GM12878 (cell line): ENCODE measurements at regions not wholly inside any gene's neighbourhood (a gene's known extent, or its start where the extent isn't known, plus 50 kb on each side); places are given as distances from the start of the nearest gene placed in this dataset.

Source experiments
- ATAC-seq: fragments of 200-7000 bp; cut with Tn5 transposase; 3 replicates; pipeline ENCODE4 v1.9.1; 2020; ENCODE audit warnings: mild to moderate bottlenecking, moderate library complexity
- BruUV-seq: library from RNA; stranded (reverse); fragments of 400-500 nt; replicated peaks from 2 replicates; lab custom pipeline; 2021; lab: Mats Ljungman, UMichigan
- CTCF ChIA-PET: fragments of 300-600 bp; sonication (Branson Sonifier 250); formaldehyde crosslinking; extraction: SDS; loops from one replicate; lab custom pipeline; 2021; ENCODE audit warnings: inconsistent platforms; lab: Yijun Ruan, JAX
- POLR2A ChIA-PET: fragments of 350-600 bp; formaldehyde crosslinking; extraction: SDS; loops from one replicate; lab custom pipeline; 2021; ENCODE audit warnings: inconsistent platforms; lab: Charles Lee
- RAD21 ChIA-PET: fragments of 300-600 bp; sonication (Branson Sonifier 250); formaldehyde crosslinking; loops from one replicate; lab custom pipeline; 2023; ENCODE audit warnings: antibody characterized with exemption; ENCODE audit not compliant: unreplicated experiment; lab: Charles Lee
- SMC1A ChIA-PET: fragments of 300-600 bp; sonication (Branson Sonifier 250); formaldehyde crosslinking; loops from one replicate; lab custom pipeline; 2023; ENCODE audit not compliant: unreplicated experiment, uncharacterized antibody; lab: Charles Lee
- DNase-seq: peaks from one replicate; pipeline ENCODE4 v3.0.0-alpha.2; 2011; ENCODE audit warnings: low read depth, low spot score
- FAIRE-seq: peaks from 3 replicates; lab custom pipeline; 2011; peaks lifted over from hg19 to GRCh38; lab: Jason Lieb, UNC
- H2AFZ ChIP-seq: 2 replicates; pipeline ENCODE4 v1.6.0; 2011; ENCODE audit warnings: low read depth, low read length, control low read depth; ENCODE audit not compliant: control insufficient read depth
- H3K27ac ChIP-seq: 2 replicates; pipeline ENCODE4 v1.5.1; 2011; ENCODE audit warnings: control low read depth; ENCODE audit not compliant: control insufficient read depth, insufficient read depth
- H3K27me3 ChIP-seq, 2 experiments: replicated peaks in 1 of 2; 2 replicates each; pipeline versions ENCODE4 v1.6.0 to v1.6.1; 2011; ENCODE audit warnings: low read length in 1 of 2; ENCODE audit not compliant: control insufficient read depth in 2 of 2, insufficient read depth in 2 of 2
- H3K36me3 ChIP-seq, 2 experiments: 2 replicates each; pipeline ENCODE4 v1.5.1; 2011; ENCODE audit warnings: low read length in 1 of 2; ENCODE audit not compliant: control insufficient read depth in 2 of 2, insufficient read depth in 2 of 2
- H3K4me1 ChIP-seq: 2 replicates; pipeline ENCODE4 v1.6.1; 2011; ENCODE audit warnings: mild to moderate bottlenecking, low read length, moderate library complexity, mixed read lengths; ENCODE audit not compliant: control insufficient read depth, insufficient read depth
- H3K4me2 ChIP-seq: 2 replicates; pipeline ENCODE4 v1.6.0; 2011; ENCODE audit warnings: control low read depth; ENCODE audit not compliant: control insufficient read depth, insufficient read depth
- H3K4me3 ChIP-seq: fragments of 200-600 bp; sonication (generic); 2 replicates; pipeline ENCODE4 v1.5.1; 2016
- H3K79me2 ChIP-seq: 2 replicates; pipeline ENCODE4 v1.6.0; 2011; ENCODE audit warnings: low read length; ENCODE audit not compliant: control insufficient read depth, insufficient read depth
- H3K9ac ChIP-seq: 2 replicates; pipeline ENCODE4 v1.8.0; 2011; ENCODE audit warnings: low read length, control low read depth, mixed read lengths; ENCODE audit not compliant: control insufficient read depth, insufficient read depth
- H3K9me3 ChIP-seq: replicated peaks from 3 replicates; pipeline ENCODE4 v1.5.1; 2011; ENCODE audit warnings: mild to moderate bottlenecking, low read length; ENCODE audit not compliant: control insufficient read depth, insufficient read depth
- H4K20me1 ChIP-seq: 2 replicates; pipeline ENCODE4 v1.6.0; 2011; ENCODE audit not compliant: control insufficient read depth, insufficient read depth
- ATF3 ChIP-seq: IDR thresholded peaks from 2 replicates; pipeline ENCODE4 v1.6.1; 2011; ENCODE audit warnings: low read depth, mild to moderate bottlenecking, low read length, moderate library complexity, borderline replicate concordance; ENCODE audit errors: extremely low read depth
- CBFB ChIP-seq: IDR thresholded peaks from 2 replicates; pipeline ENCODE4 v1.6.1; 2016; ENCODE audit warnings: antibody characterized with exemption, low read depth
- CHD1 ChIP-seq: IDR thresholded peaks from 2 replicates; pipeline ENCODE4 v1.6.1; 2012; ENCODE audit warnings: low read depth, low read length, improper control_type of control experiment
- IKZF1 ChIP-seq: fragments of 450-650 bp; conservative IDR thresholded peaks from 2 replicates; pipeline ENCODE4 v1.6.1; 2017; ENCODE audit warnings: antibody characterized with exemption, mild to moderate bottlenecking
- KDM1A ChIP-seq: fragments of 200-600 bp; sonication (generic); IDR thresholded peaks from 2 replicates; pipeline ENCODE4 v1.6.1; 2016; ENCODE audit warnings: borderline replicate concordance
- LARP7 ChIP-seq: fragments of 450-650 bp; IDR thresholded peaks from 2 replicates; pipeline ENCODE4 v1.6.1; 2017; ENCODE audit warnings: mild to moderate bottlenecking
- MTA3 ChIP-seq: IDR thresholded peaks from 2 replicates; pipeline ENCODE4 v1.6.1; 2012; ENCODE audit warnings: low read length, inconsistent platforms, borderline replicate concordance
- NFXL1 ChIP-seq: fragments of 450-650 bp; IDR thresholded peaks from 2 replicates; pipeline ENCODE4 v1.6.1; 2017; ENCODE audit warnings: antibody characterized with exemption, mild to moderate bottlenecking, borderline replicate concordance
- POU2F2 ChIP-seq: IDR thresholded peaks from 3 replicates; pipeline ENCODE4 v1.6.1; 2011; ENCODE audit warnings: low read depth, mild to moderate bottlenecking, low read length, borderline replicate concordance
- SMAD1 ChIP-seq: fragments of 450-650 bp; IDR thresholded peaks from 2 replicates; pipeline ENCODE4 v1.6.1; 2018; ENCODE audit warnings: mild to moderate bottlenecking, low read depth; ENCODE audit not compliant: partially characterized antibody
- SMC3 ChIP-seq: IDR thresholded peaks from 2 replicates; pipeline ENCODE4 v1.6.1; 2011; ENCODE audit warnings: low read length, improper control_type of control experiment, borderline replicate concordance
- SRF ChIP-seq, 2 experiments: IDR thresholded peaks; 2 replicates each; pipeline ENCODE4 v1.6.1; 2011; ENCODE audit warnings: low read depth in 2 of 2, low read length in 2 of 2, mild to moderate bottlenecking in 1 of 2, moderate library complexity in 1 of 2
- TCF7 ChIP-seq: IDR thresholded peaks from 2 replicates; pipeline ENCODE4 v1.6.1; 2014; ENCODE audit warnings: antibody characterized with exemption, borderline replicate concordance
- ZBTB33 ChIP-seq: fragments of 450-650 bp; IDR thresholded peaks from 2 replicates; pipeline ENCODE4 v1.6.1; 2017; ENCODE audit warnings: mild to moderate bottlenecking
- ZNF217 ChIP-seq: fragments of 450-650 bp; IDR thresholded peaks from 2 replicates; pipeline ENCODE4 v1.6.1; 2017; ENCODE audit warnings: antibody characterized with exemption, mild to moderate bottlenecking
- ZNF687 ChIP-seq: fragments of 450-650 bp; IDR thresholded peaks from 2 replicates; pipeline ENCODE4 v1.6.1; 2017; ENCODE audit warnings: mild to moderate bottlenecking, moderate library complexity
- WGBS: methylation state at CpG from one replicate; pipeline ENCODE4 v1.1.6; 2016; ENCODE audit warnings: low lambda C conversion rate; ENCODE audit not compliant: insufficient replicate concordance, insufficient coverage; ENCODE audit errors: missing lambda C conversion rate; 5-methylcytosine and 5-hydroxymethylcytosine counted together
- in situ Hi-C: fragments of 300-500 bp; cut with MboI; formaldehyde crosslinking; loops from 9 replicates; pipeline ENCODE4 v1.14.3; 2018; ENCODE audit warnings: mixed read lengths
- intact Hi-C: fragments of 100-400 bp; cut with micrococcal nuclease; formaldehyde crosslinking; loops from one replicate; pipeline ENCODE4 v1.14.2; 2022; ENCODE audit not compliant: unreplicated experiment

DNA sequence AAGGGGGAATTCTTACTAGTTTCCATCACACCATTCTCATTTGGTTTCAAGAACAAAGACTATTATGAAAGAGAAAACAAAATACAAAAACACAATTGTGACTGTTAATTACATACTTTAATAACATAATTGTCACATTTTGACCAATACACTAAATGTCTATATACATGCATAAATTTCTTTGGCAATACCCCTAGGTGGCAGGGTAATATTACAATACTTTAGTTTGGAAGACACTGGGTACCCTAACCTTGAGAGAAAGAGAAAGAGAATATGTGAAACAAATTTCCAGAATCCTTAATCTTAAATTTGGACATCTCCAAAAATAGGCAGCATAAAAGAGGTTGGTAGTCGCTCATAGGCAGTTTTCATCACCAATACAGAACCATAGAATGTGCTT is 619.6 kb upstream of the ADAMTS16 start (continued):
- TF ChIP-seq IKZF1 (no peak), LARP7 (no peak)
- TF ChIP-seq, all 136 proteins: peak for 0

- in situ Hi-C loops = no loop called here
Measured at GRCh38 chr5:4523038-4523437, 617.1 kb upstream of the ADAMTS16 start.

More at GRCh38 chr5:4523038-4523437, 617.1 kb upstream of the ADAMTS16 start:
- Histone ChIP-seq H3K9ac (no peak overlapping the region), H3K79me2 (no peaks in the 10 kb centered on the region), H3K27me3 (no peaks in the 10 kb centered on the region), H4K20me1 (no peaks in the 10 kb centered on the region), H3K27ac (no peak overlapping the region), H2AFZ (no peak overlapping the region), H3K4me3 (no peak overlapping the region), H3K9me3 (no peaks in the 10 kb centered on the region), H3K36me3 (no peaks in the 10 kb centered on the region), H3K4me2 (no peak overlapping the region), H3K4me1 (no peaks in the 10 kb centered on the region)
- no peak for FAIRE-seq
- TF ChIP-seq SMC3 (no peak), ZBTB33 (no peak), ZNF687 (no peak), MTA3 (no peak), ZNF217 (no peak), ATF3 (no peak), POU2F2 (no peak), CBFB (no peak), TCF7 (no peak), SMAD1 (no peak), NFXL1 (no peak), KDM1A (no peak), CHD1 (no peak), SRF (IDR thresholded peaks at IDR 0.05; ENCODE audit: low read depth in 2 of 2, low read length in 2 of 2) (no peak)
- no peak for ATAC-seq
- intact Hi-C loops = no loop called here
- 9% methylated on average over 6 of the region's 6 CpGs for WGBS
- BruUV-seq = no TSS peak
- ChIA-PET RAD21 (no interaction called here), SMC1A (no interaction called here), CTCF (no interaction called here), POLR2A (no interaction called here)
- DNase-seq = no peak
